Neuronal stem cell (in vitro differentiated cells): ENCODE measurements at regions not wholly inside any gene's neighbourhood (a gene's known extent, or its start where the extent isn't known, plus 50 kb on each side); places are given as distances from the start of the nearest gene placed in this dataset.
"Not testable (repeated sequence)": the region's sequence is repeated elsewhere in the genome, so short reads cannot be mapped to it uniquely, and the experiment has no call there.

Experiments
- DNase-seq: peaks from one replicate; pipeline ENCODE4 v3.0.0-alpha.2; 2013; ENCODE audit warnings: low spot score
- H2AFZ ChIP-seq: one replicate; pipeline ENCODE4 v1.6.1; 2013; ENCODE audit warnings: mild to moderate bottlenecking, low read length, inconsistent platforms
- H2AK5ac ChIP-seq: 2 replicates; pipeline ENCODE4 v1.6.1; 2013; ENCODE audit warnings: low read depth, mild to moderate bottlenecking, inconsistent platforms, low read length, moderate library complexity, mixed read lengths
- H2BK120ac ChIP-seq: 2 replicates; pipeline ENCODE4 v1.6.1; 2013; ENCODE audit warnings: low read depth, mild to moderate bottlenecking, inconsistent platforms, low read length, moderate library complexity, mixed read lengths
- H2BK12ac ChIP-seq: one replicate; pipeline ENCODE4 v1.6.1; 2013; ENCODE audit warnings: low read length, inconsistent platforms
- H2BK15ac ChIP-seq: 2 replicates; pipeline ENCODE4 v1.6.1; 2013; ENCODE audit warnings: mild to moderate bottlenecking, low read length, inconsistent platforms, mixed read lengths
- H2BK5ac ChIP-seq: one replicate; pipeline ENCODE4 v1.6.1; 2013; ENCODE audit warnings: inconsistent platforms, mild to moderate bottlenecking, low read length, moderate library complexity
- H3K14ac ChIP-seq: one replicate; pipeline ENCODE4 v1.6.1; 2013; ENCODE audit warnings: low read length, inconsistent platforms
- H3K18ac ChIP-seq: 2 replicates; pipeline ENCODE4 v1.6.1; 2013; ENCODE audit warnings: low read length, inconsistent platforms
- H3K23ac ChIP-seq: 2 replicates; pipeline ENCODE4 v1.6.1; 2013; ENCODE audit warnings: low read depth, mild to moderate bottlenecking, mixed read lengths, low read length, inconsistent platforms; ENCODE audit not compliant: poor library complexity
- H3K27ac ChIP-seq: replicated peaks from 3 replicates; pipeline ENCODE4 v1.5.1; 2013; ENCODE audit warnings: low read length, inconsistent platforms
- H3K27me3 ChIP-seq, 3 experiments: 2 replicates each; pipeline ENCODE4 v1.6.1; 2013; ENCODE audit warnings: low read length in 3 of 3, mild to moderate bottlenecking in 2 of 3, inconsistent platforms in 1 of 3, low read depth in 1 of 3, mixed read lengths in 1 of 3, moderate library complexity in 1 of 3; ENCODE audit not compliant: control insufficient read depth in 3 of 3, insufficient read depth in 3 of 3
- H3K36me3 ChIP-seq, 2 donors: replicated peaks in 1 of 2; 2 replicates each; pipeline ENCODE4 v1.6.1; 2013; ENCODE audit warnings: low read length in 2 of 2; ENCODE audit not compliant: control insufficient read depth in 2 of 2, insufficient read depth in 2 of 2
- H3K4ac ChIP-seq: 2 replicates; pipeline ENCODE4 v1.6.1; 2013; ENCODE audit warnings: inconsistent platforms, mild to moderate bottlenecking, low read length, moderate library complexity
- H3K4me1 ChIP-seq, 2 donors: 1 replicate in 1 of 2; 2 replicates in 1 of 2; pipeline ENCODE4 v1.6.1; 2013; ENCODE audit warnings: low read length in 2 of 2, low read depth in 1 of 2; ENCODE audit not compliant: control insufficient read depth in 2 of 2, insufficient read depth in 1 of 2
- H3K4me2 ChIP-seq: one replicate; pipeline ENCODE4 v1.6.1; 2013; ENCODE audit warnings: mild to moderate bottlenecking, low read length, inconsistent platforms; ENCODE audit not compliant: insufficient read depth, poor library complexity, severe bottlenecking
- H3K4me3 ChIP-seq, 2 donors: 2 replicates each; pipeline ENCODE4 v1.5.1; 2013; ENCODE audit warnings: low read length in 2 of 2, mild to moderate bottlenecking in 2 of 2, inconsistent platforms in 1 of 2, moderate library complexity in 1 of 2
- H3K79me1 ChIP-seq: one replicate; pipeline ENCODE4 v1.6.1; 2013; ENCODE audit warnings: low read depth, mild to moderate bottlenecking, inconsistent platforms, low read length, moderate library complexity
- H3K9ac ChIP-seq: one replicate; pipeline ENCODE4 v1.6.1; 2013; ENCODE audit warnings: mild to moderate bottlenecking, low read depth, low read length, inconsistent platforms; ENCODE audit not compliant: poor library complexity
- H3K9me3 ChIP-seq, 2 donors: replicated peaks in 1 of 2; 2 replicates each; pipeline versions ENCODE3 to v1.6.1; 2013; ENCODE audit warnings: low read length in 2 of 2, mild to moderate bottlenecking in 2 of 2, inconsistent platforms in 1 of 2, low read depth in 1 of 2, mixed read lengths in 1 of 2, moderate library complexity in 1 of 2; ENCODE audit not compliant: control insufficient read depth in 2 of 2, insufficient read depth in 1 of 2
- H4K8ac ChIP-seq: one replicate; pipeline ENCODE4 v1.6.1; 2013; ENCODE audit warnings: low read depth, mild to moderate bottlenecking, inconsistent platforms, low read length, moderate library complexity
- H4K91ac ChIP-seq: one replicate; pipeline ENCODE4 v1.6.1; 2013; ENCODE audit warnings: low read length, low read depth, mild to moderate bottlenecking, inconsistent platforms; ENCODE audit not compliant: poor library complexity
- WGBS, 2 donors: extraction: QIAGEN DNeasy Blood & Tissue Kit; methylation state at CpG; one replicate each; pipeline ENCODE4 v1.1.7; 2013; ENCODE audit warnings: missing lambda C conversion rate in 2 of 2, mixed read lengths in 1 of 2; ENCODE audit not compliant: insufficient read length in 2 of 2, insufficient replicate concordance in 1 of 2; ENCODE audit errors: extremely low coverage in 2 of 2; 5-methylcytosine and 5-hydroxymethylcytosine counted together

- H2BK12ac ChIP-seq: no peak overlapping the region
- no peak overlapping the region for H3K4ac ChIP-seq
- no peak overlapping the region for H2BK15ac ChIP-seq
- WGBS, 2 donors: no CpG with 5 or more reads among the region's 1 CpG
- H3K9ac ChIP-seq: no peak overlapping the region
- H3K14ac ChIP-seq: no peak overlapping the region
- H2BK120ac ChIP-seq: no peak overlapping the region
- no peak overlapping the region for H4K91ac ChIP-seq
- no peak overlapping the region for H3K27ac ChIP-seq
- no peaks in the 10 kb centered on the region for H3K9me3 ChIP-seq
- peak; percentile 15 for DNase-seq
- H3K23ac ChIP-seq: no peak overlapping the region
- no peaks in the 10 kb centered on the region for H3K36me3 ChIP-seq
- H3K4me1 ChIP-seq: no peaks in the 10 kb centered on the region
- no peak overlapping the region for H3K18ac ChIP-seq
- no peaks in the 10 kb centered on the region for H3K27me3 ChIP-seq
- H2AK5ac ChIP-seq: no peak overlapping the region
- no peak overlapping the region for H2AFZ ChIP-seq
- no peaks in the 10 kb centered on the region for H3K79me1 ChIP-seq
- H3K4me3 ChIP-seq: no peak overlapping the region
- H2BK5ac ChIP-seq: no peak overlapping the region
- H3K4me2 ChIP-seq: no peak overlapping the region
- no peak overlapping the region for H4K8ac ChIP-seq
Observed at GRCh38 chr4:14415146-14415545, 587.1 kb upstream of the CPEB2 start.

- Histone ChIP-seq H3K79me1 (no peaks in the 10 kb centered on the region), H3K4me3 (no peak overlapping the region), H3K18ac (no peak overlapping the region), H3K4ac (no peak overlapping the region), H3K4me2 (no peak overlapping the region), H4K91ac (no peak overlapping the region), H4K8ac (no peak overlapping the region), H3K4me1 (no peaks in the 10 kb centered on the region), H3K36me3 (no peaks in the 10 kb centered on the region), H3K27me3 (no peaks in the 10 kb centered on the region), H2BK120ac (no peak overlapping the region), H3K27ac (no peak overlapping the region), H2BK5ac (no peak overlapping the region), H2AK5ac (no peak overlapping the region), H3K9me3 (no peaks in the 10 kb centered on the region), H3K9ac (no peak overlapping the region), H3K14ac (no peak overlapping the region), H2AFZ (no peak overlapping the region), H2BK15ac (no peak overlapping the region), H3K23ac (no peak overlapping the region), H2BK12ac (no peak overlapping the region)
- WGBS, 2 donors: no CpG with 5 or more reads among the region's 2 CpGs
- DNase-seq: no peak
Observed at GRCh38 chr4:14419516-14419915, 582.8 kb upstream of the CPEB2 start.

GRCh38 chr4:14426297-14426696, 576.0 kb upstream of the CPEB2 start:
- not testable (repeated sequence) for H3K4me2 ChIP-seq, H2BK15ac ChIP-seq, H2AFZ ChIP-seq, H3K27ac ChIP-seq, H3K4me1 ChIP-seq, H4K8ac ChIP-seq, DNase-seq, H3K4ac ChIP-seq, H2BK5ac ChIP-seq, H3K14ac ChIP-seq, H3K18ac ChIP-seq, H3K79me1 ChIP-seq, H4K91ac ChIP-seq, H3K36me3 ChIP-seq, H3K9me3 ChIP-seq, H3K27me3 ChIP-seq, H3K4me3 ChIP-seq, H2BK120ac ChIP-seq, H3K9ac ChIP-seq, H2BK12ac ChIP-seq, H3K23ac ChIP-seq, H2AK5ac ChIP-seq
- no CpG with 5 or more reads among the region's 15 CpGs for WGBS, 2 donors

- no peak overlapping the region for H3K4me3 ChIP-seq
- no peak overlapping the region for H3K4me2 ChIP-seq
- H2BK15ac ChIP-seq: no peak overlapping the region
- H3K4me1 ChIP-seq: no peaks in the 10 kb centered on the region
- no peak overlapping the region for H2AFZ ChIP-seq
- no peak overlapping the region for H3K14ac ChIP-seq
- no peak overlapping the region for H2BK5ac ChIP-seq
- no peak overlapping the region for H3K9ac ChIP-seq
- no peak overlapping the region for H3K23ac ChIP-seq
- no peak overlapping the region for H4K91ac ChIP-seq
- H3K27me3 ChIP-seq: no peaks in the 10 kb centered on the region
- no peak overlapping the region for H3K18ac ChIP-seq
- no peak overlapping the region for H2BK120ac ChIP-seq
- no CpG with 5 or more reads among the region's 2 CpGs for WGBS, 2 donors
- no peaks in the 10 kb centered on the region for H3K79me1 ChIP-seq
- no peak overlapping the region for H2AK5ac ChIP-seq
- H3K36me3 ChIP-seq: no peaks in the 10 kb centered on the region
- H3K4ac ChIP-seq: no peak overlapping the region
- no peak for DNase-seq
- no peaks in the 10 kb centered on the region for H3K9me3 ChIP-seq
- H4K8ac ChIP-seq: no peak overlapping the region
- no peak overlapping the region for H3K27ac ChIP-seq
- H2BK12ac ChIP-seq: no peak overlapping the region
Observed at GRCh38 chr4:14428125-14428524, 574.2 kb upstream of the CPEB2 start.
